ENCODE measurements at regions not wholly inside any gene's neighbourhood (a gene's known extent, or its start where the extent isn't known, plus 50 kb on each side); places are given as distances from the start of the nearest gene placed in this dataset.

DNA sequence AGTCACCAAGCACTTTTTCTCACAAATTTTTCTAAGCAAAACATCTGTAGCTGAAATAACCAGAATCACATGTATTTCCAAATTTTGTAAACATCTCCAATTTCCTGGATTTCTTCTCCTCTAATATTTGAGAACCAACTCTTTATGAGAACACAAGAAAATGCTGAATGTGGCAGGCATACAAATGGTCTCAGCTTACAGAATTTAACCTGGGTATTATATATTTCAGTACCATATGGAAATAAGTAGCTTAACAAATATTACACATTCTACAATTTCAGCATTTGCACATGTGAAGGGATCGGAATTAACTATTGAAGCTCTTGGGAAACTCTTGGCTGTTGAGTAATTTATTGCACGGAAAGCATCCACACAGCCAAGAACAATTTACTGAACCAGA, 92.5 kb downstream of the TBXT start:
- TF ChIP-seq, protein P1, sequence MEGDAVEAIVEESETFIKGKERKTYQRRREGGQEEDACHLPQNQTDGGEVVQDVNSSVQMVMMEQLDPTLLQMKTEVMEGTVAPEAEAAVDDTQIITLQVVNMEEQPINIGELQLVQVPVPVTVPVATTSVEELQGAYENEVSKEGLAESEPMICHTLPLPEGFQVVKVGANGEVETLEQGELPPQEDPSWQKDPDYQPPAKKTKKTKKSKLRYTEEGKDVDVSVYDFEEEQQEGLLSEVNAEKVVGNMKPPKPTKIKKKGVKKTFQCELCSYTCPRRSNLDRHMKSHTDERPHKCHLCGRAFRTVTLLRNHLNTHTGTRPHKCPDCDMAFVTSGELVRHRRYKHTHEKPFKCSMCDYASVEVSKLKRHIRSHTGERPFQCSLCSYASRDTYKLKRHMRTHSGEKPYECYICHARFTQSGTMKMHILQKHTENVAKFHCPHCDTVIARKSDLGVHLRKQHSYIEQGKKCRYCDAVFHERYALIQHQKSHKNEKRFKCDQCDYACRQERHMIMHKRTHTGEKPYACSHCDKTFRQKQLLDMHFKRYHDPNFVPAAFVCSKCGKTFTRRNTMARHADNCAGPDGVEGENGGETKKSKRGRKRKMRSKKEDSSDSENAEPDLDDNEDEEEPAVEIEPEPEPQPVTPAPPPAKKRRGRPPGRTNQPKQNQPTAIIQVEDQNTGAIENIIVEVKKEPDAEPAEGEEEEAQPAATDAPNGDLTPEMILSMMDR (conservative IDR thresholded peaks at IDR 0.05): no peak
- TF ChIP-seq ZFX (IDR thresholded peaks at IDR 0.05): no peak
- H3K27ac ChIP-seq: no peak overlapping the region

DNA sequence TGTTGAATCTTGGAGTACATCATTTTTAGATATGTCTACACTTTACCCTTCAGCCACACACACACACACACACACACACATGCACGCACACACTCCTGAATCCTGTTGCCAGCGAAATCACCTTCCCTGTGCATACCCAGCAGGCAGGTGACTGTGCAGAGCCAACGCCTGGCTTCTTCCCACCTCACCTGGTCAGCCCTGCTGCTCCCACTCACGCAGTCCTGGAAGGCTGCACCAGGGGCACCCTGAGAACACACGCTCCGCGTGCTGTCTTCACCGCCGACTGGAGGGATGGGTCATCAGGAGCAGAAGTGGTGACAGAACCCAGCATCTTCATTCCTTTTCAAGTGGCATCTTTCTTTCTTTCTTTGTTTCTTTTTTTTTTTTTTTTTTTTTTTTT, 94.6 kb downstream of the TBXT start:
- TF ChIP-seq, protein P1 (conservative IDR thresholded peaks at IDR 0.05): no peak
- no peak for TF ChIP-seq ZFX (IDR thresholded peaks at IDR 0.05)

DNA sequence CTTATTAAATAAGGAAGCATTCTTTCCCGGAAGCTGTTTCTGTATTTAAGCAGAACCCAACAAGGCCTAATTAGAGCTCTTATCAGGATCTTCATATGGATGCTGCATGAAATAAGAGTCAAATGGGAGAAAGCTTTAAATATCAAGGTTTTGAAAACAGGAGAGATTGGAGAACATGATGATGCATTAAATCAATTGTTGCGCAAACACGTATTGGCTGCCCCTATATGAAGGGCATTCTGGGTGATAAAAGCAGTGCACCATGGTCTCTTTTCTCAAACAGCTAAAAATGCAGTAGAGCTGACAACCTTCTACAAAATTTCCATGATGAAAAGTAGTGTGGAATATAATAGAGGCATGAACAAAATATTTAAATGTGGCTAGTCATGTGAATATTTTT, 98.9 kb downstream of the TBXT start:
- no peak for TF ChIP-seq ZFX (IDR thresholded peaks at IDR 0.05)
- TF ChIP-seq, protein P1 (conservative IDR thresholded peaks at IDR 0.05): no peak
- no peak overlapping the region for H3K27ac ChIP-seq

More for the DNA sequence above, 94.6 kb downstream of the TBXT start:
- H3K27ac ChIP-seq: no peak overlapping the region

DNA sequence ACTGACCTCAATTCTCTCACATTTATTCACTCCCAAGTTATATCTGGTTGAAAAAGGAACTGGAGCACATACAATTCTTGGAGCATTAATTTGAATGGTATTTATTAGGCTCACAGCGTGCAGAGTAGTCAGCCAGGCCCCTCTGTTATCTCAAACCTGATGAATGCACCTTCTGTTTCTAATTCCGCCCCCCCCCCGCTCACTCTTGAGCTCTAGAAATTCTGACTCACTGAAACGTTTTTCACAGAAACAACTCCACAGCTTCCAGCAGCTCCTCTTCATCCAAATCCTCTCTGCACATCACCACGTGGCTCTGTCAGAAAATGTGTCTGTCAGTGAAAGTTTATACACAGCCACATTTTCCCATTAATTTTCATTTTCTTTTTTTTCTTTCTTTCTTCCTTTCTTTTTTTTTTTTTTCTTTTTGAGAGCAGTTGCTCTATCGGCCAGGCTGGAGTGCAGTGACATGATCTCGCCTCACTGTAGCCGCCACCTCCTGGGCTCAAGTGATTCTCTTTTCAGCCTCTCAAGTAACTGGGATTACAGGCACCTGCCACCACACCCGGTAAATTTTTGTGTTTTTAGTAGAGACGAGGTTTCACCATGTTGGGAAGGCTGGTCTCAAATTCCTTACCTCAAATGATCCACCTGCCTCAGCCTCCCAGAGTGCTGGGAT, 109.4 kb downstream of the TBXT start:
- TF ChIP-seq, protein P1 (conservative IDR thresholded peaks at IDR 0.05): no peak
- TF ChIP-seq ZFX (IDR thresholded peaks at IDR 0.05): no peak

DNA sequence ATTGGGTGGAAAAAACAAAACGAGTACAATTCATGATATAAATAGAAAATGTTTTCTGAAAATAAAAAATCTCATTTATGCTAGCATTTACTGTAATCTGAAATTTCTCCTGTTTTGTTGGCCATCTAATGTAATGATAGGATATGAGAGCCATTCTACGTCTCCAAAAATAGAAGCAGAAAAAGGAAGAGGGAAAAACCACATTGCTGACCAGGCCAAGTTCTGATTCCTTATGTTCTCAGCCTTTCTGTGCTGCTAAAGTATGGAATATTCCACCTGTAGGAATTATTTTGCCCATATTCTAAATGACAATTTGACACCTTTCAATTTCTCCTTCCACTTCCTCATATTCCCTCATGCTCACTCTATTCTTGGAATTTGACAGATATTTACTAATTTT, 110.2 kb downstream of the TBXT start:
- no peak overlapping the region for H3K27ac ChIP-seq
- TF ChIP-seq, protein P1 (conservative IDR thresholded peaks at IDR 0.05): no peak
- no peak for TF ChIP-seq ZFX (IDR thresholded peaks at IDR 0.05)

More for the DNA sequence above, 109.4 kb downstream of the TBXT start:
- H3K27ac ChIP-seq: no peak overlapping the region

DNA sequence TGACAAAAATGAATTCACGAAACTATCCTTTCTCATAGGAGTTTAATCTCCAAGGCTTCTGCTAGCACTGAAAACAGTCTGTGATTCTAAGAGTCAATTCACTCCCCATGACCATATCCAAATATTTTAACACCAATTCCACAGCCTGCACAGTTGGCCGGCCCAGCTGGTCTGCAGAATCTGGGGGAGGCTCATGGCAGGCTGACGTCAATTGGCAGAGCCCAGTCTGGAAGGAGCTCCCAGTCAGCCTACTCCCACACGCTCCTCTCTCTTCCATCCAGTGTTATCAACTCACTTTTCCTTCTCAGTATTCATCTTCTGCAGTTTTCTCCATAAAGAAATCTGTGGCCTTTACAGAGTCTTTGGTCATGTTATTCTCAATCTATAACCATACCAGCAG, 111.0 kb downstream of the TBXT start:
- H3K27ac ChIP-seq: no peak overlapping the region
- no peak for TF ChIP-seq ZFX (IDR thresholded peaks at IDR 0.05)
- TF ChIP-seq, protein P1 (conservative IDR thresholded peaks at IDR 0.05): no peak

DNA sequence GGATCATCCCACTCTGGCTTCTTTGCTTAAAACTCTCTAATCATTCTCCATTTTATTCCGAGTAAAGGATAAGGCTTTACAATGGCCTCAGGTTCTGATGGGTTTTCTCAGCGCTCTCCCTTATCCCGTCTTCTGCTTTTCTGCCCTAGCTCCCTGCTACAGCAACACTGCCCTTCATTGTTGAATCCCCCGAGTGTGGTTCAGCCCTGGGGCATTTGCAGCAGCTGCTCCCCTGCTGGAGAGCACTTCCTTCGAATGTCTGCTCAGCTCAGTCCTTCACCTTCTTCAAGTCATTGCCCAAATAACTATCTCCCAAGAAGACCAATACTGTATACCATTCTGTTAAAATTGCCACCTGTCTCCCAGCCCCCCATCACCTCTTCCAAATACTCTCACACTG, 111.8 kb downstream of the TBXT start:
- TF ChIP-seq, protein P1 (conservative IDR thresholded peaks at IDR 0.05): no peak
- no peak for TF ChIP-seq ZFX (IDR thresholded peaks at IDR 0.05)

More for the DNA sequence above, 111.8 kb downstream of the TBXT start:
- no peak overlapping the region for H3K27ac ChIP-seq
